GM12878 (cell line): ENCODE measurements at regions not wholly inside any gene's neighbourhood (a gene's known extent, or its start where the extent isn't known, plus 50 kb on each side); places are given as distances from the start of the nearest gene placed in this dataset.

Experiments
- CBX5 ChIP-seq: sonication (generic); IDR thresholded peaks from 2 replicates; pipeline ENCODE4 v1.6.1; 2016; ENCODE audit warnings: low read depth, moderate library complexity, mild to moderate bottlenecking, inconsistent platforms
- GABPA ChIP-seq: IDR thresholded peaks from 2 replicates; pipeline ENCODE4 v1.6.1; 2014; ENCODE audit warnings: antibody characterized with exemption, low read depth, mild to moderate bottlenecking, inconsistent platforms
- JUND ChIP-seq: IDR thresholded peaks from 2 replicates; pipeline ENCODE4 v1.6.1; 2012; ENCODE audit warnings: low read depth, mild to moderate bottlenecking, low read length, improper control_type of control experiment, moderate library complexity
- NFXL1 ChIP-seq: fragments of 450-650 bp; IDR thresholded peaks from 2 replicates; pipeline ENCODE4 v1.6.1; 2017; ENCODE audit warnings: antibody characterized with exemption, mild to moderate bottlenecking, borderline replicate concordance
- PAX8 ChIP-seq: fragments of 450-650 bp; IDR thresholded peaks from 2 replicates; pipeline ENCODE4 v1.6.1; 2017; ENCODE audit warnings: mild to moderate bottlenecking, moderate library complexity
- WRNIP1 ChIP-seq: IDR thresholded peaks from 2 replicates; pipeline ENCODE4 v1.6.1; 2011; ENCODE audit warnings: low read depth, low read length, improper control_type of control experiment, borderline replicate concordance
- TF ChIP-seq, protein P1 (sequence below): fragments of 450-650 bp; formaldehyde crosslinking; IDR thresholded peaks from 2 replicates; pipeline ENCODE4 v1.5.0; 2022; ENCODE audit warnings: mild to moderate bottlenecking, missing genetic modification characterization
- TF ChIP-seq, protein P2 (sequence below): fragments of 450-650 bp; formaldehyde crosslinking; IDR thresholded peaks from 2 replicates; pipeline ENCODE4 v1.4.0; 2022; ENCODE audit warnings: mild to moderate bottlenecking, moderate library complexity
- TF ChIP-seq, protein P3 (sequence below): IDR thresholded peaks from 2 replicates; pipeline ENCODE4 v1.6.1; 2012; ENCODE audit warnings: low read length, inconsistent platforms

DNA sequence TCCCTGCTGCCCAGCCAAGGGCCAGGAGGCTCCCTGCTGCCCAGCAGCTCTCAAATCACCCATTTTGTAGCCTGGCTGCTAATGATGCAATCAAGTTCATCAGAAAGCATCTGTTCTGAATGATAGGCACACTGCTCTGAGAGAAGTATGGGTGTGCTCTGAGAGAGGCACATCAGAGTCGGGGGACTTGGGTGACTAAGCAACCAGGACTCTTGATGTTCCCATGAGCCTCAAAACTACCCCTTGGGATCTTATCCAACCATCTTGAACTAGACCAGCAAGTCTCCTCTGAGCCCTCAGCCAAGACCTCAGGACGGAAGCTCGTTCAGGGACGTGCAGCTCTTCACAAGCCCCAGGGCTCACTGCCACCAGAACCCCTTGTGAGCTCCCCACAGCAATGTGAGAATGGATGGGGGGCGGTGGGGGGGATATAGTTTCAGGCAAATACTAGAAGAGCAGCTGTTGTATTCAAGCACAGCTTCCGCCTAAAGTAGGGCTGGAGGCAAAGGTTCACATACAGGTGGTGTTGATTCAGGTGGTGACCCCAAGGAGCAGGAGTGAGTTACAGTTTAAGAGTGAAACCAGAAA, 52.2 kb upstream of the HES1 start (continued):
- TF ChIP-seq, protein P1, sequence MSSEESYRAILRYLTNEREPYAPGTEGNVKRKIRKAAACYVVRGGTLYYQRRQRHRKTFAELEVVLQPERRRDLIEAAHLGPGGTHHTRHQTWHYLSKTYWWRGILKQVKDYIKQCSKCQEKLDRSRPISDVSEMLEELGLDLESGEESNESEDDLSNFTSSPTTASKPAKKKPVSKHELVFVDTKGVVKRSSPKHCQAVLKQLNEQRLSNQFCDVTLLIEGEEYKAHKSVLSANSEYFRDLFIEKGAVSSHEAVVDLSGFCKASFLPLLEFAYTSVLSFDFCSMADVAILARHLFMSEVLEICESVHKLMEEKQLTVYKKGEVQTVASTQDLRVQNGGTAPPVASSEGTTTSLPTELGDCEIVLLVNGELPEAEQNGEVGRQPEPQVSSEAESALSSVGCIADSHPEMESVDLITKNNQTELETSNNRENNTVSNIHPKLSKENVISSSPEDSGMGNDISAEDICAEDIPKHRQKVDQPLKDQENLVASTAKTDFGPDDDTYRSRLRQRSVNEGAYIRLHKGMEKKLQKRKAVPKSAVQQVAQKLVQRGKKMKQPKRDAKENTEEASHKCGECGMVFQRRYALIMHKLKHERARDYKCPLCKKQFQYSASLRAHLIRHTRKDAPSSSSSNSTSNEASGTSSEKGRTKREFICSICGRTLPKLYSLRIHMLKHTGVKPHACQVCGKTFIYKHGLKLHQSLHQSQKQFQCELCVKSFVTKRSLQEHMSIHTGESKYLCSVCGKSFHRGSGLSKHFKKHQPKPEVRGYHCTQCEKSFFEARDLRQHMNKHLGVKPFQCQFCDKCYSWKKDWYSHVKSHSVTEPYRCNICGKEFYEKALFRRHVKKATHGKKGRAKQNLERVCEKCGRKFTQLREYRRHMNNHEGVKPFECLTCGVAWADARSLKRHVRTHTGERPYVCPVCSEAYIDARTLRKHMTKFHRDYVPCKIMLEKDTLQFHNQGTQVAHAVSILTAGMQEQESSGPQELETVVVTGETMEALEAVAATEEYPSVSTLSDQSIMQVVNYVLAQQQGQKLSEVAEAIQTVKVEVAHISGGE (CRISPR knock-in tag): no peak
- TF ChIP-seq JUND (no peak), WRNIP1 (no peak), NFXL1 (no peak), CBX5 (no peak), PAX8 (no peak), GABPA (no peak)
- TF ChIP-seq, protein P2, sequence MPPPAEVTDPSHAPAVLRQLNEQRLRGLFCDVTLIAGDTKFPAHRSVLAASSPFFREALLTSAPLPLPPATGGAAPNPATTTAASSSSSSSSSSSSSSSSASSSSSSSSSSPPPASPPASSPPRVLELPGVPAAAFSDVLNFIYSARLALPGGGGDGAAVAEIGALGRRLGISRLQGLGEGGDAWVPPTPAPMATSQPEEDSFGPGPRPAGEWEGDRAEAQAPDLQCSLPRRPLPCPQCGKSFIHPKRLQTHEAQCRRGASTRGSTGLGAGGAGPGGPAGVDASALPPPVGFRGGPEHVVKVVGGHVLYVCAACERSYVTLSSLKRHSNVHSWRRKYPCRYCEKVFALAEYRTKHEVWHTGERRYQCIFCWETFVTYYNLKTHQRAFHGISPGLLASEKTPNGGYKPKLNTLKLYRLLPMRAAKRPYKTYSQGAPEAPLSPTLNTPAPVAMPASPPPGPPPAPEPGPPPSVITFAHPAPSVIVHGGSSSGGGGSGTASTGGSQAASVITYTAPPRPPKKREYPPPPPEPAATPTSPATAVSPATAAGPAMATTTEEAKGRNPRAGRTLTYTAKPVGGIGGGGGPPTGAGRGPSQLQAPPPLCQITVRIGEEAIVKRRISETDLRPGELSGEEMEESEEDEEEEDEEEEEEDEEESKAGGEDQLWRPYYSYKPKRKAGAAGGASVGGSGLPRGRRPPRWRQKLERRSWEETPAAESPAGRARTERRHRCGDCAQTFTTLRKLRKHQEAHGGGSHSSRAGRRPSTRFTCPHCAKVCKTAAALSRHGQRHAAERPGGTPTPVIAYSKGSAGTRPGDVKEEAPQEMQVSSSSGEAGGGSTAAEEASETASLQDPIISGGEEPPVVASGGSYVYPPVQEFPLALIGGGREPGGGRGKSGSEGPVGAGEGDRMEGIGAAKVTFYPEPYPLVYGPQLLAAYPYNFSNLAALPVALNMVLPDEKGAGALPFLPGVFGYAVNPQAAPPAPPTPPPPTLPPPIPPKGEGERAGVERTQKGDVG: no peak
- TF ChIP-seq, protein P3, sequence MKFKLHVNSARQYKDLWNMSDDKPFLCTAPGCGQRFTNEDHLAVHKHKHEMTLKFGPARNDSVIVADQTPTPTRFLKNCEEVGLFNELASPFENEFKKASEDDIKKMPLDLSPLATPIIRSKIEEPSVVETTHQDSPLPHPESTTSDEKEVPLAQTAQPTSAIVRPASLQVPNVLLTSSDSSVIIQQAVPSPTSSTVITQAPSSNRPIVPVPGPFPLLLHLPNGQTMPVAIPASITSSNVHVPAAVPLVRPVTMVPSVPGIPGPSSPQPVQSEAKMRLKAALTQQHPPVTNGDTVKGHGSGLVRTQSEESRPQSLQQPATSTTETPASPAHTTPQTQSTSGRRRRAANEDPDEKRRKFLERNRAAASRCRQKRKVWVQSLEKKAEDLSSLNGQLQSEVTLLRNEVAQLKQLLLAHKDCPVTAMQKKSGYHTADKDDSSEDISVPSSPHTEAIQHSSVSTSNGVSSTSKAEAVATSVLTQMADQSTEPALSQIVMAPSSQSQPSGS: no peak
